ENCODE measurements at regions not wholly inside any gene's neighbourhood (a gene's known extent, or its start where the extent isn't known, plus 50 kb on each side); places are given as distances from the start of the nearest gene placed in this dataset.
"Not testable (repeated sequence)": the region's sequence is repeated elsewhere in the genome, so short reads cannot be mapped to it uniquely, and the experiment has no call there.

- DNase-seq = no peak
Observed at GRCh38 chr14:86423214-86423613, 893.3 kb downstream of the FLRT2 start.

GRCh38 chr14:86420131-86420530 is 890.2 kb downstream of the FLRT2 start:
- no peak for DNase-seq

GRCh38 chr14:86414146-86414545 is 884.2 kb downstream of the FLRT2 start:
- no peak for DNase-seq

GRCh38 chr14:86404989-86405649 is 875.2 kb downstream of the FLRT2 start:
- no peak for DNase-seq

GRCh38 chr14:86404425-86404824 is 874.5 kb downstream of the FLRT2 start:
- no peak for DNase-seq

- DNase-seq = no peak
Observed at GRCh38 chr14:86402545-86402944, 872.6 kb downstream of the FLRT2 start.

GRCh38 chr14:86391085-86391484 is 861.1 kb downstream of the FLRT2 start:
- no peak for DNase-seq

GRCh38 chr14:86388216-86388615 is 858.3 kb downstream of the FLRT2 start:
- no peak for DNase-seq

GRCh38 chr14:86373886-86374285 is 843.9 kb downstream of the FLRT2 start:
- no peak for DNase-seq

- no peak for DNase-seq
Observed at GRCh38 chr14:86372402-86372801, 842.5 kb downstream of the FLRT2 start.

- DNase-seq = no peak
Observed at GRCh38 chr14:86364634-86365033, 834.7 kb downstream of the FLRT2 start.

GRCh38 chr14:86363576-86363975 is 833.6 kb downstream of the FLRT2 start:
- DNase-seq = no peak

- DNase-seq = no peak
Observed at GRCh38 chr14:86363047-86363446, 833.1 kb downstream of the FLRT2 start.

- no peak for DNase-seq
Observed at GRCh38 chr14:86357876-86358275, 827.9 kb downstream of the FLRT2 start.

GRCh38 chr14:86357119-86357518 is 827.2 kb downstream of the FLRT2 start:
- no peak for DNase-seq

GRCh38 chr14:86346818-86347384 is 817.0 kb downstream of the FLRT2 start:
- DNase-seq = no peak

- no peak for DNase-seq
Observed at GRCh38 chr14:86334355-86334754, 804.4 kb downstream of the FLRT2 start.

GRCh38 chr14:86333493-86333892 is 803.5 kb downstream of the FLRT2 start:
- no peak for DNase-seq

GRCh38 chr14:86331341-86331740 is 801.4 kb downstream of the FLRT2 start:
- DNase-seq = no peak

GRCh38 chr14:86321151-86321550 is 791.2 kb downstream of the FLRT2 start:
- DNase-seq = no peak

- not testable (repeated sequence) for DNase-seq
Observed at GRCh38 chr14:86312154-86312665, 782.3 kb downstream of the FLRT2 start.

- DNase-seq = no peak
Observed at GRCh38 chr14:86311151-86311550, 781.2 kb downstream of the FLRT2 start.

GRCh38 chr14:86310611-86311010 is 780.7 kb downstream of the FLRT2 start:
- DNase-seq = no peak

- no peak for DNase-seq
Observed at GRCh38 chr14:86310148-86310547, 780.2 kb downstream of the FLRT2 start.

- no peak for DNase-seq
Observed at GRCh38 chr14:86305058-86305457, 775.1 kb downstream of the FLRT2 start.

Data from activated CD8-positive, alpha-beta memory T cell treated with anti-CD3 and anti-CD28 coated beads, Interleukin-2, amount 50 U/mL, for 48 hours (primary cell).